HUES64 (cell line): ENCODE measurements at regions not wholly inside any gene's neighbourhood (a gene's known extent, or its start where the extent isn't known, plus 50 kb on each side); places are given as distances from the start of the nearest gene placed in this dataset.

Experiments
- H3K27ac ChIP-seq: 2 replicates; pipeline ENCODE4 v1.7.0; 2013; ENCODE audit warnings: low read depth, low read length, inconsistent platforms
- H3K27me3 ChIP-seq: 2 replicates; pipeline ENCODE4 v1.6.1; 2013; ENCODE audit warnings: mild to moderate bottlenecking, low read length; ENCODE audit not compliant: insufficient read depth
- H3K36me3 ChIP-seq: 2 replicates; pipeline ENCODE4 v1.6.1; 2013; ENCODE audit warnings: mild to moderate bottlenecking, low read length; ENCODE audit not compliant: insufficient read depth
- H3K4me1 ChIP-seq: 2 replicates; pipeline ENCODE4 v1.6.1; 2013; ENCODE audit warnings: mild to moderate bottlenecking, low read length, moderate library complexity; ENCODE audit not compliant: insufficient read depth
- H3K4me3 ChIP-seq: 2 replicates; pipeline ENCODE4 v1.5.1; 2013; ENCODE audit warnings: mild to moderate bottlenecking, low read length, moderate library complexity
- H3K9ac ChIP-seq: 2 replicates; pipeline ENCODE4 v1.6.1; 2013; ENCODE audit warnings: mild to moderate bottlenecking, low read depth, low read length
- H3K9me3 ChIP-seq: 2 replicates; pipeline ENCODE4 v1.6.1; 2013; ENCODE audit warnings: low read depth, low read length; ENCODE audit not compliant: insufficient read depth
- WGBS: fragments of 150-250, 120-280 bp; methylation state at CpG from one replicate; pipeline ENCODE4 v1.1.7; 2013; ENCODE audit warnings: missing lambda C conversion rate; 5-methylcytosine and 5-hydroxymethylcytosine counted together

DNA sequence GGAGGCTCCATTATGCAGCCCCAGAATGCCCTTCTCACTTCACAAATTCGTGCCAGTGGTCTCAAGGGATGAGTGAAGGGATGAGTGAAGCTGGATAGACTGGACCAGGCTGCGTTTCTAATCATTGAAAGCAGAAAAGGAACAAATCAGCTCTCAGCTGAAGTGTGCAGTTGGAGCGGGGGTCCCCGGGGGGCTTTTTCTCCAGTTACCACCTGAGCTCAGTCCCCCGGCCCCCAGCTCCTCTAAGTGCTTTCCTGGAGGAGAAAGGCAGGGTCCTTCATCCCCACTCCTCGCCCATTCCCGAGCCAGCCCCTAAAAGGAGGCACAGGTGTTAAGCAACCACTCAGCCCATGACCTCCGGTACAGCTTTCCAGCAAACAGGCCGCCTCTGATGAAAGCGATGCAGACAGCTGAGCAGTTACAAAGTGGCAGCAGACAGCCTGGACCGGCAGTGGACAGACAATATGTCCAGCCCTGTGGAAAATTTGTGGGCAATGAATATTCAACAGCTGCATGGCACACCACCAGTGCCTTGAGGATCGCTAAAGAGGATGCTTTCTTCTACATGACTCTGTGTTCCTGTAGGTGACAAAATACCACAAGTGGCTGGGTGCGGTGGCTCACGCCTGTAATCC, 110.7 kb upstream of the UBL3 start:
- 85% methylated on average over 14 of the region's 14 CpGs for WGBS
- H3K9me3 ChIP-seq, result peaks cover 6% of the 10 kb centered on the region; the same call in 1 of the 2 replicates
- H3K27ac ChIP-seq, result no peak overlapping the region
- H3K4me1 ChIP-seq, result peaks cover 31% of the 10 kb centered on the region
- no peak overlapping the region for H3K4me3 ChIP-seq
- H3K27me3 ChIP-seq, result no peaks in the 10 kb centered on the region
- H3K36me3 ChIP-seq, result no peaks in the 10 kb centered on the region
- H3K9ac ChIP-seq, result no peak overlapping the region

DNA sequence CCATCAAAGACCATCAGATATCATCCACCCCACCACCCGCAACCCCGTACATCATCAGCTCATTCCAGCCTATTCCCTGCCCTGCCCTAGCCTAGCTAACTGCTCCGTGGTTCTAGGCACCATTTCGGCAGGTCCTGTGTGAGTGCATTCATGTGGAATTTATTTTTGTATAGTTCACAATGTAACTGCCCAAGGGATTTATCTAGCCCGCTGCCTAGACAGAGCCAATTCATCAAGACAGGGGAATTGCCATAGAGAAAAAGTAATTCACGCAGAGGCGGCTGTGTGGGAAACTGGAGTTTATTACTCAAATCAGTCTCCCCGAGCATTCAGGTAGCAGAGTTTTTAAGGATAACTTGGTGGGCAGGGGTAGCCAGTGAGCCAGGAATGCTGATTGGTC, 109.2 kb upstream of the UBL3 start:
- H3K27ac ChIP-seq, result no peak overlapping the region
- H3K9ac ChIP-seq, result no peak overlapping the region
- 92% methylated on average over 8 of the region's 8 CpGs for WGBS
- no peaks in the 10 kb centered on the region for H3K36me3 ChIP-seq
- peaks cover 25% of the 10 kb centered on the region for H3K4me1 ChIP-seq
- H3K27me3 ChIP-seq, result no peaks in the 10 kb centered on the region
- H3K9me3 ChIP-seq, result no peaks in the 10 kb centered on the region
- H3K4me3 ChIP-seq, result no peak overlapping the region

DNA sequence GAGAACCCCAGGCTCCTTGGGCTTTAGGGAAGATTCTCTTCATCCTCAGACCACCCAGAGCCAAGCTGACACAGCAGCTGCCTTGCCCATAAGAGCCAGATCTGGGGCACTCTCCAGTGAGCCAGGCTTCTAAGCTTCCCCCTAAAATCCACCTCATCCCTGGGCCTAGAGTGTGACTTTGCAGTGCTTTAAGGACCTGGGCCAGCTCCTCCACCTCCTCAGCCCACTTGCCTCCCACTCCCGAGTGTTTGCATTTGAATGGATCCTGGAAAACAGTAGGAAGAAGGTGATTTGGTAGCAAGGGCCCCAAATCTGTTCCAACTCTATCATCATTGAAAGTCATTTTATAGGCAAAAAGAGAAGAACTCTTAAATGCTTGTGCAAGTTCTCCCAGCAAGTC, 108.7 kb upstream of the UBL3 start:
- Histone ChIP-seq H3K4me3 (no peak overlapping the region), H3K27ac (no peak overlapping the region)
- no CpG with 5 or more reads among the region's 1 CpG for WGBS

DNA sequence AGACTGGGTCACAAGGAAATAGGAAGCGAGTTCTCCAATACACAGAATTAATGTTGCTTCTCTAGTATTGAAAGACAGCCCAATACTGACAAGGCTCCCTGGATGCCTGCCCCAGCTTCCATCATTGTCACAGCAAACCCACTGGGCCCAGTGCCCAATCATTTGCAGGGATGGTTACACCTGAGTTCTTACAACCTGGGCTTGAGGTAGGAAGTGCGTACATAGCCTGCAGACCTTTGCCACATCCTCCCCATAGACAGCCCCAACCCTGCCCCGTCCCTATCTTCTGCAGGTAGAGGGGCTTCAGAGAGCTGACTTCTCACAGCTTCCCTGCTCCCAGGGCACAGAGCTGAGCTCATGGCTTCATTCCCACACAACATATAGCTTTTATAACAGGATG, 108.1 kb upstream of the UBL3 start:
- H3K27me3 ChIP-seq, result no peaks in the 10 kb centered on the region

More for the DNA sequence above, 108.7 kb upstream of the UBL3 start:
- H3K9ac ChIP-seq, result no peak overlapping the region
- H3K4me1 ChIP-seq, result peaks cover 24% of the 10 kb centered on the region
- no peaks in the 10 kb centered on the region for H3K36me3 ChIP-seq
- no peaks in the 10 kb centered on the region for H3K27me3 ChIP-seq
- no peaks in the 10 kb centered on the region for H3K9me3 ChIP-seq

DNA sequence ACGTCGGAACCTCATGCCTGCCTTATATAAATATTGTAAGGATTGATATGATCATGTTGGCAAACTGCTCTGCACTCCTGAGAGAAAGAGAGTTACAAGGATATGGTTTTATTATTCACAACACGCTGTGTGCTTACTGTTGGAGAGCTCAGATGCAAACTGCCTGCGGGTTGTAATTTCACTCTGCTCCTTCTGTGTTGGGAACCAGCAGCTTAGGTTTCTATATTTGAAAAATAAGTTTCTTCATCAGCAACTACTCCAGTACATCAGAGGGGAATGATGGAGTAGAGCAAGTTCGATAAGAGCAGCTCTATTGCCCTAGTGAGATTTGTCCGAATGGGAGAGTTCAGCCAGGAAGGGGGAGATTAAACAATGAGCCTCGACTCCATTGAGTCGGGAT, 106.9 kb upstream of the UBL3 start:
- WGBS, result 67% methylated on average over 8 of the region's 8 CpGs
- no peak overlapping the region for H3K4me3 ChIP-seq

More for the DNA sequence above, 108.1 kb upstream of the UBL3 start:
- H3K27ac ChIP-seq, result no peak overlapping the region
- H3K9ac ChIP-seq, result no peak overlapping the region
- H3K4me3 ChIP-seq, result no peak overlapping the region
- WGBS, result 96% methylated on average over 3 of the region's 3 CpGs
- no peaks in the 10 kb centered on the region for H3K36me3 ChIP-seq
- H3K9me3 ChIP-seq, result no peaks in the 10 kb centered on the region
- peaks cover 19% of the 10 kb centered on the region for H3K4me1 ChIP-seq

DNA sequence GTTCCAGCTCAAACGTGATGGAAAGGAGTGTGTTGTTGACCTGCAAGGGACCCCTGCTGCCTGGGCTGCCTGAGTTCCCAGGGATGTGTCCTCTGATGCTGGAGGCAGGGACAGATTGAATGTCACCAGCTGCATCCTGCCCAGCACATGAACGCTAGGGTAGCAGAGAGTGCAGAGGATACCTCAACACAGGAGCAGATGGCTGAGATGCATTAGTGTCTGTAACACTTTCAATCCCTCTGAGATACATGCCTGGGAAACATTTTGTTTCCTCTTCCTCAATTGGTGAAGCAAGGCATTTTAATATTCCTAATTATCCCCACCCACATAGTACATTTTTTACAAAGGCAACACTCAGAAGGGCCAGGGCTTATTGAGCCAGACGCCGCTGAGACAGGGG, 106.4 kb upstream of the UBL3 start:
- H3K9me3 ChIP-seq, result no peaks in the 10 kb centered on the region
- no peak overlapping the region for H3K4me3 ChIP-seq
- no peak overlapping the region for H3K9ac ChIP-seq
- peaks cover 17% of the 10 kb centered on the region for H3K4me1 ChIP-seq
- 49% methylated on average over 4 of the region's 4 CpGs for WGBS
- no peak overlapping the region for H3K27ac ChIP-seq
- H3K36me3 ChIP-seq, result no peaks in the 10 kb centered on the region
- no peaks in the 10 kb centered on the region for H3K27me3 ChIP-seq

More for the DNA sequence above, 106.9 kb upstream of the UBL3 start:
- Histone ChIP-seq H3K9ac (no peak overlapping the region), H3K36me3 (no peaks in the 10 kb centered on the region), H3K27me3 (no peaks in the 10 kb centered on the region), H3K9me3 (no peaks in the 10 kb centered on the region), H3K4me1 (peaks cover 17% of the 10 kb centered on the region), H3K27ac (no peak overlapping the region)

DNA sequence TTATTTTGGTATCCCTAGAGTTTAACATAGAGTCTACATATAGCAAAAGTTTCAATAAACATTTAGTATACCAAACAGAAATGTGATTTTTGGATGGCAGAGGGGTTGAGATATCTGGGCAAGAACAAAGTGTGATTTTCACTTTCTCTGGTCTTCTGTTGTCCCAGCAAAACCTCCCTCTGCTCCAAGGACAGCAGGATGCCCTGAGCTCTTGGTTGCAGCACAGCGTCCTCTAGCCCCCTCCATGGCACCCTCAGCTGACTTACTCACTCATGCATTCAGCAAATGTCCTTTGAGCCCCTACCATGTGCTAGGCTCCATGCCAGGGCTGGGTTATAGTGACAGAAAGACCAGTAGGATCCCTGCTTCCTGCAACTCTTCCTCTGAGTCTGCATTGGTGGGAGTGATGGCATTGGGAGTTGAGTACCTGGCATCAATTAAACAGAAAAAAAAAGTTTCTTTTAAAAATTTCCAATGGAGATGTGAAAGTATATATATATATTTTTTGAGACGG, 104.8 kb upstream of the UBL3 start:
- Histone ChIP-seq H3K27ac (no peak overlapping the region), H3K36me3 (no peaks in the 10 kb centered on the region), H3K4me3 (no peak overlapping the region), H3K27me3 (no peaks in the 10 kb centered on the region), H3K9ac (no peak overlapping the region), H3K9me3 (no peaks in the 10 kb centered on the region), H3K4me1 (peaks cover 17% of the 10 kb centered on the region)
- 72% methylated on average over 2 of the region's 2 CpGs for WGBS

DNA sequence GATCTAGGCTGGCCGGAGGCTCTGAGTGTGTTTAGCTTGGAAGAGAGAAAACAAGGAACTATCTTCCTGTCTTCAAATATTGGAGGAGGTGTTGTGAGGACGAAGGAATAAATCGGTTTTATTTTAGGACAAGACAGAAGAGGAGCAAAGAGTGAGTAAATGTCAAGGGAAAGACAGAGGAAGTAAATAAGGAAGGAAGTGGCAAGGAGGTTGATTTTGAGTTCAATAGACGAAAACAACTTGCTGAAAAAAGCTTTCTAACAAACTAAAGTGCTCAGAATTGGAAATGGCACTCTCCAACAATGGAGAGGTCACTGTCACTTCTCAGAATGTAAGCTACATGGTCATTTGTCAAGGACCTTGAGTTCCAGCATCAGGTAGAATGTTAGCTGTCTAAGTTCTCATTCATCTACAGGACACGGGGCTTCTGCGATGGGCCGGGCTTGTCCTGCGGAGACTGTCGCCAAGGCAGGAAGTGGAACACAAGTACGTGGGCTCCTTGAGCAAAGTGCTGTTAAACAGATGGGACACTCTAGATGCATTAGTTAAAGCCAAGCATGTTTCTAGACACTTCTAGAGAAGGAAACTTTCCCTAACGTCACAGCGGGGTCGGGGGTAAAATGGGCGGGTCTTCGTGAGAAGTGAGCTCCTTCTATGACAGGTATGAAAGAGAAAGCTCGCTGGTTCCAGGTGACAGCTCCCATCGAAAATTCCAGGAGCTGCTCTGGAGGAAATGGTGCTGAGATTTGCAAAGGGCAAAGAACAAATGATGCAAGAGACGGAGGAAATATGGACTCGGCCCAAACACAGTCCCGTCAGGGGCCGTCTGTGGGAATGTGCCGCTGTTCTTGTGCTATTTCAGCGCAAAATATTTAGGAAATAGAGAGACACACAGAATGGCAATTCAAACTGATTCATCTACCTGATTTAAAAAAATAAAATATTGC, 103.9 kb upstream of the UBL3 start:
- Histone ChIP-seq H3K27ac (no peak overlapping the region), H3K4me1 (peaks cover 15% of the 10 kb centered on the region), H3K9ac (no peak overlapping the region), H3K9me3 (no peaks in the 10 kb centered on the region), H3K4me3 (no peak overlapping the region), H3K27me3 (no peaks in the 10 kb centered on the region), H3K36me3 (no peaks in the 10 kb centered on the region)
- WGBS, result 91% methylated on average over 23 of the region's 23 CpGs

DNA sequence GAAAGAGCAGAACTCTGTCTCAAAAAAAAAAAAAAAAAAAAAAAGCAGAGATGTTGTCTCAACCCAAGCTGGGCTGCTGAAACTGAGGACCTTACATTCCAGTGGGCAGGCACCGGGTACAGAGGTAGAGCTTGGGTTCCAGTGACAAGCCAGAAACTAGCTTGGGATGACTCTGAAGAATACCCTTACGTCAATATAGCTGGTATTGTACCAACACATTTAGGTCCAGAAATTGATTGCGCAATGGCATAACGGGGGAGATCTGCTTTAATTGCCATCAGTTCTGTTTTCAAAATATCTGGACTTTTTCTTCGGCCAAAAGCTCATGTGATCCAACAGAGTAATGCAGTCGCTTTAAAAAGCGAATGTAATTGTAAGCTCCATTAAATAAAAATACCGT, 103.1 kb upstream of the UBL3 start:
- no peak overlapping the region for H3K9ac ChIP-seq
- peaks cover 7% of the 10 kb centered on the region for H3K4me1 ChIP-seq
- no peak overlapping the region for H3K27ac ChIP-seq
- 87% methylated on average over 8 of the region's 8 CpGs for WGBS
- H3K4me3 ChIP-seq, result no peak overlapping the region
- H3K36me3 ChIP-seq, result no peaks in the 10 kb centered on the region
- H3K27me3 ChIP-seq, result no peaks in the 10 kb centered on the region
- H3K9me3 ChIP-seq, result no peaks in the 10 kb centered on the region

DNA sequence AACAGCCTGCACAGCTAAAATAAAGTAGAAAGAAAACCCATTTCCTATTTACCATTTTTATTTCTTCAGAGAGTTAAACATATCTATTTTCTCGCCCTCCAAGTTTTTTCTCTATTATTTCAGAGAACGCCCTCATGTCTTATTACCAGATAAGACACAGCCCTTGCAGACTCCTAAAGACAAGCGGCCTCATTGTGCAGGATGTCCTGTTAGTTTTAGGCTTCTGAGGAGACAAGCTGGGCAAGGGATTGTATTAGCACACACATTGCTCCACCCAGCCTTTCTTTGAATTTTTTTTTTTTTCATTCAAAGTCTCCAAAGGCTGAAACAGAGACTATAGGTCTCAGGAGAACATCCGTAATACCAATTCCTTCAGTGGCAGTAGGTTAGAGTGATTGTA, 101.8 kb upstream of the UBL3 start:
- no peaks in the 10 kb centered on the region for H3K36me3 ChIP-seq
- H3K9me3 ChIP-seq, result no peaks in the 10 kb centered on the region
- H3K9ac ChIP-seq, result no peak overlapping the region
- no peak overlapping the region for H3K27ac ChIP-seq
- 97% methylated on average over 4 of the region's 4 CpGs for WGBS
- H3K4me1 ChIP-seq, result peaks cover 5% of the 10 kb centered on the region
- no peak overlapping the region for H3K4me3 ChIP-seq
- no peaks in the 10 kb centered on the region for H3K27me3 ChIP-seq

DNA sequence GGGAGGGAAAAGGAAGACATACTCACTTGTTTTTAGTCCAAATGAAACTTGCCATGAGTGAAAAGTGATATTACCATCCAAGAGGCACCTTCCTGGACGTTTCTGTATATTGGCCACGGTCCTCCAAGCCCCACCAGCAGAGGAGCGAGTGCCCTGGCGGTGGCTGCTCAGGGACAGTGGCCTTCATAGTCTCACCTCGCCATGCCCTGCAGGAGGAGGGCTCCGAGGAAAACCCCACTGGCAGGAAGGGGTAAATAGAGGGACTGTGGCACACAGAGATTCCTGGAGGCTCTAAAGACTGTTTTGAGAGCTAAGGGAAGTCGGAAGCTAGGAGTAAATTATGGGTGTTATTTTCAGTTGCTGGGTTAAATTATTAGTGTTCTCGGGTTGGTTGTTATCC, 98.4 kb upstream of the UBL3 start:
- Histone ChIP-seq H3K27me3 (no peaks in the 10 kb centered on the region; the same call in 1 of the 2 replicates), H3K9me3 (no peaks in the 10 kb centered on the region), H3K36me3 (no peaks in the 10 kb centered on the region), H3K9ac (no peak overlapping the region), H3K4me1 (peaks cover 2% of the 10 kb centered on the region), H3K27ac (no peak overlapping the region), H3K4me3 (no peak overlapping the region)
- 91% methylated on average over 8 of the region's 8 CpGs for WGBS
